HG02938 (cell line): ENCODE measurements at regions not wholly inside any gene's neighbourhood (a gene's known extent, or its start where the extent isn't known, plus 50 kb on each side); places are given as distances from the start of the nearest gene placed in this dataset.

Source experiments
- ATAC-seq: cut with Tn5 transposase; IDR thresholded peaks from one replicate; pipeline ENCODE4 v1.9.1; 2021; ENCODE audit warnings: mild to moderate bottlenecking, moderate library complexity; ENCODE audit not compliant: unreplicated experiment

DNA sequence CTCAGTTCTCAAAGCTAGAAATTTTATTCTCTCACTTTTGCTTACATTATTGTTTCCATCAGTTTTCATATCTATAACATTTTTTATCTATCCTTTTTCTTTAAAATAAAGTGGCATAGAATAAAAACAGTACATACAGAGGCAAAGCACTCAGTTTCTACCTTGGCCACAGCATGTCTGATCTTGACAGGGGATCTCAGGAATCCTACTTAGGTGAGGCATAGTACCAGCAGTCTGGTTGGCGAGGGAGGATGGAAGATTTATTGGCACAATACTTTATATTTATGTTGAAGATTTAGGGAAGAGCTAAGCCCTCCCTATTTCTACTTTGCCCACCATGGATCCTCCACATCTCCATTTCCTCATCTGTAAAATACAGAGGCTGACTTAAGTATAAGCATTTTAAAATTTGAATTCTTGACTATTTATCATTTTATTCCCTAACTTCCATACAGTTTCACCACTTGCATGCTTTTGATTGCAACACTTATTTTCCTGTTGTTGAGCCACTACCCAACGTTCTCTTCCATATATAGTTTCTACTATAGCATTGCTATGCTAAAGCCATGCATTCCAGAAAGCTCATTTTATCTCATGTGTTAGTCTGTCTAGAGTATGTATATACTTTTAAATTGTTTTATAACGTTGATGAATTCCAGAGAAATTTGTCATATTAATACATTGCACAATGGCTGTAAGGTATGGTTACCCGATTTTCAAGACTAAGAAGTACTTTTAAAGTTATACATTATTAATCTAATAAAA is 506.7 kb downstream of the KCTD12 start:
- no peak for ATAC-seq

DNA sequence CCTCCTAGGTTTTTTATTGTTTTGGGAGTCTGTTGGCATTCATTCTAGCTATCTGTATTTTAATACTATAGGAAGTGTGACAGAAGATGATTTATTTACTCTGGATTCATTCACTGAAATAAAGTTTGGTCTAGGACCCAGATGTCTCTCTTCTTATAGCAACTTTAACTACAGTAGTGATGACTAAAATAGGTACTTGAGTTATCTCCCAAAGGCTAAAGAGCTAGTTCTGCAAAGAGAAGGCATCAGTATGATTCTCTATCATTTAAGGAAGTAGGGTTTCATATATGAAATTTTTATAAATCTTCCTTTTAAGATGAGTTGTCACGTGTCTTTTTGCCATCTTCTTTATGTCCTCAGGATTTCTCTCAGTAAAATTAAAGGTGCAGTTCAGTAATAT is 507.4 kb downstream of the KCTD12 start:
- no peak for ATAC-seq

DNA sequence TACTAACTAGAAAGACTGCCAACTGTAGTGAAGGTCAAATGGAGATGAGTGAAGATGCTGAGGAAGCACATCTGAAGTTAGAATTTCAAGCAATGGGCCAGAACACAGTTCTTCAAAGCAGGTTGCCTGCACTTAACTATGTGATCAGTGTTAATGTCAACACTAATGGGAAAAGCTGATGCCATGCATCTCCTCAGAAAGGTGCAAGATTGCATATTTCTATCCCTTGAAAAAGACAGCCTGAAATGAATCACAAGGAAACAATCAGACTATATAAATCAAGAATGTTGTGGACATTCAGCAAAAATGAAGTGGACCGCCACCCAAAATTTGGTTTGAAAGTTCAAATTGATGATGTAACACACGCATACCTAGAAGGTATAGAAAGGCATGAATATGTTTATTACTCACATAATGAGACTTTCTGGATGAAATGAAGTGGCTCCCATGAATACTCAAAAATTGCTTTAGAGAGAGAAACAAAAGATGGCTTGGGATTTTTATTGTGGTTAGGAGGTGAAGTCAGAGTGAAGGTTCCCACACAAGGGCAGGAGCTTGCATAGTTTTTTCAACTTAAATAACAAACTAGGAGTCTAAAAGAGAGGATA is 522.4 kb downstream of the KCTD12 start:
- ATAC-seq: no peak

DNA sequence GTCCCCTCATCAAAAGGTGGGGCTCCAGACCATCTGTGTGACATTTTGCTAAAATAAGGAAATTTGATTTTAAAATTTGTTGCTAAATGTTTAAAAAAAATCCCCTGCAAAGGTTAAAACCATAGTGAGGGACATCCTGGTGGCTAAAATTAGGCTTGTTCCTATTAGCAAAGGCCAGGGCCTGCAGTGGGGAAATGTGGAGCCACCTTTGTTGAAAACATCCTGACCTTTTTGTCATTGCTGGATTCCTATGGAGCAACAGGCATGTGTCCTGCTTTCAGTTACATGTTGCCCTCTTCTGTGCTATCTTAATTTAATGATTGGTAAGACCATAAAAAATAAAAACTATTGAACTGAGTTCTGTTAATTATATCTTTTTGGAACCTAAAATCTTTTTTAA is 524.3 kb downstream of the KCTD12 start:
- no peak for ATAC-seq

DNA sequence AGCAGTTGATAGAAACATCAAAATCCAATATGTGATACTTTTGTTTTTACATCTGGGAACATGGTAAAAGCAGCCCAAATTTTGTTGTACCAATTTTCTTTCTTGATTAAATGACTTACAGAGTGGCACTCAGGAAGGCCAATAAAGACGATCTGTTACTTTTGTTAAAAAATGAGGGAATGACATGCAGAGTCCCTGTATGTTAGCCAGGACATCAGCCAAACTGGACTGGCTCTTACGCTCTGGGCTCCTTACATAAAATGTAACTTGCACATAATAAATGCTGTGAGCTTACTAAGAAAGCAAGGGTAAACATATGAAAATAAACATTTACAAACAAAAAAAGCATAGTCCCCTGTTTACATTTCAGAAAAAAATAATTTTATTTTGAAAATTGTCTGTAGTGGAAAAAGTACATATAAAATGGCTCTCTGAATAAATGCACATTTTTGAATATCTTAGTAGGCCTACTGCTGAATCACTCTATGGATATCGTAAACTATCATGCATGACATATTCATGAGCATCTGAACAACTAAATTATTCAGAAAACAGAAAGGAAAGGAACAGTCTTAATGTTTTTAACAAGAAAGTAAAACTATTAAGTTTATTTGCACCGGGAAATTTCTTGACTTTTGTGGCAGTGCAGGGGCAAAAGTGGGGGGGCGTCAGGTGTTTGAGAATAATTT is 534.5 kb downstream of the KCTD12 start:
- no peak for ATAC-seq

GRCh38 chr13:76350399-76350798 is 535.8 kb downstream of the KCTD12 start:
- ATAC-seq: no peak

- ATAC-seq: no peak
Measured at GRCh38 chr13:76349700-76350099, 536.5 kb downstream of the KCTD12 start.

GRCh38 chr13:76339649-76340048 is 546.6 kb downstream of the KCTD12 start:
- no peak for ATAC-seq

DNA sequence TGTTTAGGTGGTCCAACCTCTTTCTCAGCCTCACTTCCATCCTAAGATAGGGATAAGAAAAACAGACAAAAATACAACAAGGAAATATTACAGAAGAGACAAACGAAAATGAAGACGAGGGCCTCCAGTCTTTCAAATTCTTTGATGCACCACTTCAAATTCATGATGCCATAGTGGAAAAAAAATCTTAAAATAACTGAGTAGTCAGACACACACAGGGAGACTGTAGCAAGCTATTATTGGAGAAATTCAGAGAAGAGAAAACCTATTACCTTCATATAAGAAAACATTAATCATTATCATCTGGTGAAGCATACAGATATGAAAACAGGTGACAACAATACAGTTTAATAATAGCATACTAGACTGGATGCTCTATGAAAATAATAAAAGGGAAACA is 548.2 kb downstream of the KCTD12 start:
- no peak for ATAC-seq

GRCh38 chr13:76336889-76337844 is 549.0 kb downstream of the KCTD12 start:
- no peak for ATAC-seq

DNA sequence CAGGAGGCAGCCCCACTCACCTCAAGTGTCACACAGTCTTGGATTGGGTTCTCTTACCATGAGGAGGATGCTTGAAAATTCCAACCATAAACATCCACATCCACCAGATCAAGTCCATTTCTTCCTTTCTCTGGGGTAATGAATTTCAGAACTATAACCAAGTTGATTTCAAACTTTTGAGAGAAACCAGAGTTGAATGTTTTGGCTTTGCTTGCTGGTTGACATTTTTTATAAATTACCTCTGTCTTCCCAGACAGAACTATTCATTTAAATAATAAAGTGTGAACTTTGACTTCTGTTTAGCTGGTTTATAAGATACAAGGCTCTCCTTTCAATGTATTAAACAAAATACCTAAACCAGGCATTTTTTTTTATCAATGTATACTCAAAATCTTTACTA is 550.7 kb downstream of the KCTD12 start:
- no peak for ATAC-seq

DNA sequence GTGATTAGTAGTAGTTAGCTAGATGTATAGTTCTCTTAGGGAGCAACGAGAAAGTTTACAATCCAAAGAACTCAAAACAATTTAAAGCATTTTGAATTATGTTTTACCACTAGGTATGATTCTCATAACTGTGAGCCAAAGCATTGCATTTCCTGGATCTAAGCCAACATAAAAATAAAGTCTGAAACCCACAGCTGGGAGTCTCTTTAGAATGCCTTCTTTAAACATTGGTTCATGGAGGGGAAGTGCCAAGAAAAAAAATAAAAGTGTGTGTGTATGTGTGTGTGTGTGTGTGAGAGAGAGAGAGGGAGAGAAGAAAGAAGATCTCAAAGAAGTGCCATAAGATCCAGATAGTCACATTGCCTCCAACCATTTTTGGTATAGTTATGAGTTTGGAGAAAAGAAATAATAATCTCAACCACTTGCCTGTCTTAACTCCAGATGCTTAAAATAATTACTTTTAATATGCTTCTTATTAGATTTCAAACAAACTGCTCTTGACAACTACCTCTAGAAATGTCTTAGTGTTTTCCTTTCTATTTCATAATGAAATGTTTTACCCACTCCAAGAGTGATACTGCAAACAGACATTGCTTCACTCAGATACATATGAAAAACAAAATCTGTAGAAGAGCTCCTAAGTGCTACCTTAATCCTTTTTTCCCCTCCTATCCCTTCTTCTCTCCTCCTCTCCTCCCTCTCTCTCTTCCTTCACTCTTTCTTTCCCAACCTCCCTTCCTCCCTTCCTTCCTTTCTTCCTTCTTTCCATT is 554.1 kb downstream of the KCTD12 start:
- ATAC-seq: no peak

DNA sequence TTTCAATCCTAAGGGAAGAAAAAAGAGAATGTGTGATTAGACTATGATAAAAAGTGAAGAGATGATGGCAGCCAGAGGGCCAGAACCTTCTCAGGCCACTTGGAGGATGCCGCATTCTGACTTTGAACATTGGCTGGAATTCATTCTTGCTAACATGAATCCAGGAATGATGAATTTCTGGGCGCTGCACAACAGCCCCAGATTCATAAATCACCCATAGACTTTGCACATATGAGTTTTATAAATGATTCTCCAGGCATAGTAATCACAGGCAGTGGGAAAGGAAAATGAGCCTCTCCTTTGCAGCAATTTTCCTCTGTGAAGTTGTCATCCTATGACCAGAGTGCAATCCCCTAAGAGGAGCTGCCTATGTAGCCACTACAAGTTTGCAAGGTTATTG is 555.4 kb downstream of the KCTD12 start:
- no peak for ATAC-seq

GRCh38 chr13:76329866-76330580 is 556.2 kb downstream of the KCTD12 start:
- no peak for ATAC-seq

DNA sequence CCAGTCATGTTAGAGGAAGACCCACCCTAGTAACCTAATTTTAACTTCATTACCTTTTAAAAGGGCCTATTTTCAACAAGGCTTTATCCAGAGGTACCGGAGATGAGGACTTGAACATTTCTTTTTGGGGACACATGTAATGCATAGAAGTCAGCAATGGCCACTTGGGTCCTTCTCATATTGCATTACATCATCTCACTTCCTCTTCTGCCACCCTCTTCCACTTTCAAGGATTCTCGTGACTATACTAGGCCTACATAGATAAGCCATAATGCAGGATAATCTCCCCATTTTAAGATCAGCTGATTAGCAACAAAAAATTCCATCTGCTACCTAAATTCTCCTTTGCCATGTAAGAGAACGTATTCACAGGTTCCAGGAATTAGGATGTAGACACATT is 557.2 kb downstream of the KCTD12 start:
- peak; percentile 60 for ATAC-seq

DNA sequence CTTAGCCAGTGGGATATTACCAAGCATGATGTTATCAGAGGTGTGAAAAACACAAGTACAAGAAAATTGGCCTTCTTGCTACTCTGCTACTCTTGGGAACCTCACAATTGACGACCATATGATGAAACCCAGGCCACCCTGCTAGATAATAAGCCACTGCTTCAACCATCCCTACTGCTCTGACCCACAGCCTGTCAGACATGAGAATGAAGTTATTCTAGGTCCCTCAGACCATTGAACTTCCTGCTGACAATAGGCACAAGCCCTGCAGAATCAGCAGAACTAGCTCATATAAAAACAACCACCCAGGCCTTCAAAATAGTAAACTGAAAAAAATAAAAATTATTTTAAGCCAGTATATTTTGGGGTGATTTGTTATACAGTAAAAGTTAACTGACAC is 559.9 kb downstream of the KCTD12 start:
- ATAC-seq: no peak

DNA sequence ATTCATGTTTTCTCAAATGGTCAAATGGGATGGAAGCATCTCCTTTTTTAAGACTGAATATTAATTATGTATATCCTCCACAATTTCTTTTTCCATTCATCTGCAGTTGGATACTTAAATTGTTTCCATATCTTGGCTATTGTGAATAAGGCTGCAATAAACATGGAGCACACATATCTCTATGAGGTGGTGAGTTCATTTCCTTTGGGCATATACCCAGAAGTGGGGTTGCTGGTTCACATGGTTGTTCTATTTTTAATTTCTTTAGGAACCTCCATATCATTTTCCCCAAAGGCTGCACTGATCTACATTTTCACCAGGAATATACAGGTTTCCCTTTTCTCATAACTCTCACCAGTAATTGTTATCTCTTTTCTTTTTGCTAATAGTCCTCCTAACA is 566.3 kb downstream of the KCTD12 start:
- ATAC-seq: no peak

DNA sequence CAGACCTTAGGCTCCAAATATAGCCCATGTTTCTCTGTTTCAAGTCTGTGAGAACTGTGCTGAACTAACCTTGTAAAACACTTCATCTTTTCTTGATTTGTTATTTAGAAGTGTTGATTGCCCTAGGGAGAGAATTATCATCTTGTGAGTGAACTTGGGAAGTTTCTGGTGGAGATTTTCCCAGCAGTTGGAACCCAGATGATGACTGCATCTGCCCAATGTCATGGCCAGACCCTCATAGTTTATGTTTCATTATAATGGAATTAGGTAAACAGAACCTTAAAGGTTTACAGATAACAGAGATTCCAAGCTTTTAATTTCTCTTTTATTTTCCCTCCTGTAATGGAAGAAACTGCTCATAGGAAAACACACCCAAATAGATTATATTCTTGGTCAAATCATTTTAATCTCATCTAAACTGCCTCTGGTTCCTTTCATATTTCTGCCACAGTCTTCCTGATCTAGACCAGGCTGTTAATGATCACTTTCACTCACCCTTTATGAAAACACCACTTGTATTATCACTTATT is 569.1 kb downstream of the KCTD12 start:
- ATAC-seq: no peak

- ATAC-seq: no peak
Measured at GRCh38 chr13:76314495-76314894, 571.7 kb downstream of the KCTD12 start.
